ENCODE measurements at regions not wholly inside any gene's neighbourhood (a gene's known extent, or its start where the extent isn't known, plus 50 kb on each side); places are given as distances from the start of the nearest gene placed in this dataset.

DNA sequence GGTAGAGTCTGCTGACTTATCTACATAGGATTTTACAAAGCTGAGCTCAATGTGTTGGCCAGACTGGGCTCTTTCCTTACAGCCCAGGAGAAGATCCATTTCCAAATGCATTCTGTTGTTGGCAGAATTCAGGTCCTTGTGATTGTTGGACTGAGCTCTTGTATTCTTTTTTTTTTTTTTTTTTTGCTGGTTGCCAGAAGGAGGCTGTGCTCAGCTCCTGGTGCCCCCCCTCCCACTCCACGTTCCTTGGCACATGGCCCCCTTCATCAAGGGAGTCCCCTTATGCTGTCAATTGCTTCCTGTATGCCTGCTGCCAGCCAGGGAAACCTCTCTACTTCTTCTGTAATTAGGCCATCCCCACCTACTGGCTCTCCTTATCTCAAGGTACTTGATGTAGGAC lies 518.1 kb upstream of the AKR1E2 start:
- TF ChIP-seq, protein P1, sequence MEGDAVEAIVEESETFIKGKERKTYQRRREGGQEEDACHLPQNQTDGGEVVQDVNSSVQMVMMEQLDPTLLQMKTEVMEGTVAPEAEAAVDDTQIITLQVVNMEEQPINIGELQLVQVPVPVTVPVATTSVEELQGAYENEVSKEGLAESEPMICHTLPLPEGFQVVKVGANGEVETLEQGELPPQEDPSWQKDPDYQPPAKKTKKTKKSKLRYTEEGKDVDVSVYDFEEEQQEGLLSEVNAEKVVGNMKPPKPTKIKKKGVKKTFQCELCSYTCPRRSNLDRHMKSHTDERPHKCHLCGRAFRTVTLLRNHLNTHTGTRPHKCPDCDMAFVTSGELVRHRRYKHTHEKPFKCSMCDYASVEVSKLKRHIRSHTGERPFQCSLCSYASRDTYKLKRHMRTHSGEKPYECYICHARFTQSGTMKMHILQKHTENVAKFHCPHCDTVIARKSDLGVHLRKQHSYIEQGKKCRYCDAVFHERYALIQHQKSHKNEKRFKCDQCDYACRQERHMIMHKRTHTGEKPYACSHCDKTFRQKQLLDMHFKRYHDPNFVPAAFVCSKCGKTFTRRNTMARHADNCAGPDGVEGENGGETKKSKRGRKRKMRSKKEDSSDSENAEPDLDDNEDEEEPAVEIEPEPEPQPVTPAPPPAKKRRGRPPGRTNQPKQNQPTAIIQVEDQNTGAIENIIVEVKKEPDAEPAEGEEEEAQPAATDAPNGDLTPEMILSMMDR (IDR thresholded peaks at IDR 0.05; ENCODE audit: poor library complexity), result no peak
- TF ChIP-seq EZH2 (IDR thresholded peaks at IDR 0.05; ENCODE audit: borderline replicate concordance), result no peak
